T47D (cell line): ENCODE measurements at regions not wholly inside any gene's neighbourhood (a gene's known extent, or its start where the extent isn't known, plus 50 kb on each side); places are given as distances from the start of the nearest gene placed in this dataset.

Experiments
- DNase-seq, 2 experiments: peaks; one replicate each; pipeline versions ENCODE4 v3.0.0 to v3.0.0-alpha.2; 2011 to 2012; ENCODE audit warnings: low read depth in 1 of 2, low spot score in 1 of 2
- JUND ChIP-seq: IDR thresholded peaks from 2 replicates; pipeline ENCODE4 v1.6.1; 2012; ENCODE audit warnings: low read depth
- in situ Hi-C: cut with HindIII; loops from 2 replicates; pipeline ENCODE4 v1.10.0; 2016; ENCODE audit warnings: low sequenced_read_pairs, low pct_unique_long_range_greater_than_20kb

DNA sequence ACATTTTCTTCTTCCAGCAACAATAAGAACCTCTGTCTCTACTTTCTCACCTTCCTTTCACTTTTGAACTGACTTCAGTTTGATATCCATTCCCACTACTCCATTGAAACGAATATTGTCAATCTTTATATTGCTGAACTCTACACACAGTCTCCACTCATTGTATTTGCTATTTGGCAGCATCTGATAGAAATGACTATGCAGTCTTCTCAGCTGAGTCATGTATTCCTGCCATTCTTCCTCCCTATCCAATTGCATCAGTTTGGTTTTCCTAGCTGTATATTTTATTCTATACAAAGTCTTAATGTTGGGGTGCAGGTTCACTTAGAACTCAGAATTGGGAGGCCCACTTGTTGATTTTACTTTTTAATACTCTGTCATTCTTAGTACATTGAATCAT lies 107.5 kb upstream of the CPNE8 start:
- TF ChIP-seq JUND, result no peak
- in situ Hi-C loops, result no loop called here
- DNase-seq, result peak in 1 of 2 experiments; percentile 13

DNA sequence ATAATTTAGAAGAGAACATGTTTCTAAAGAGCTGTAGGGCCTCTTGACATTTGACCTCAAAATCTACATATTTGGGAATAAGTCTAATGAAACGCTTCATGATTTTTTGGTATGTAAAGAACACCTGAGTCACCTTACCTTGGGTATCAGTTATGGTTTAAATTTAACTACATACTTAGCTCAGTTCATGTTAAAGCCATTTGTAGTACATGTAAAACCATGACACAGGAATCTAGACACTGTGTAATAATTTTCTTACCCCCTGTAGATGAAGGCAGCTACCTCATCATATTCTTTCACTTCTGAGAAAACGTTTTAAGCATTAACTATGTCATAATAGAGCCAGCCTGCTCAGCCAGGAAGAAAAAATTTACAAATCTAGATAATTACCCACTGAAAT lies 105.8 kb upstream of the CPNE8 start:
- in situ Hi-C loops, result no loop called here
- no peak for TF ChIP-seq JUND
- no peak for DNase-seq

DNA sequence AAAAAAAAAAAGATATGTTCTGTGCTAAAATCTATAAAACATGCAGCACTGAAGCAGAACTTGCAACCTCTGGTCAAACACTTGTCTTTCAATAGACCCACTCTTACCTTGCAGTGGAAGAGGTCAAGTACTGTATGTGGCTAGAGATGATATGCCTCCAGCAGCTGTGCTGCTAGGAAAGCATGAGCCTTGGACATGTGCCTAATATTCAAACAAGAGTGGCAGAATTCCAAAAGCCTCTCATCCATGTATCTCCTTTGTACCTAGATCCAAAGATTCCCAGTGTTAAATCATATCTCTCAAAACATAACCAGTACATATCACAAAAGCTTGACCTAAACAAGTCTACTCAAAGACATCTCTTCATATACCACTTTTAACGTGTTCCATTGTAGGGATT lies 105.0 kb upstream of the CPNE8 start:
- in situ Hi-C loops, result no loop called here
- no peak for DNase-seq
- TF ChIP-seq JUND, result no peak

DNA sequence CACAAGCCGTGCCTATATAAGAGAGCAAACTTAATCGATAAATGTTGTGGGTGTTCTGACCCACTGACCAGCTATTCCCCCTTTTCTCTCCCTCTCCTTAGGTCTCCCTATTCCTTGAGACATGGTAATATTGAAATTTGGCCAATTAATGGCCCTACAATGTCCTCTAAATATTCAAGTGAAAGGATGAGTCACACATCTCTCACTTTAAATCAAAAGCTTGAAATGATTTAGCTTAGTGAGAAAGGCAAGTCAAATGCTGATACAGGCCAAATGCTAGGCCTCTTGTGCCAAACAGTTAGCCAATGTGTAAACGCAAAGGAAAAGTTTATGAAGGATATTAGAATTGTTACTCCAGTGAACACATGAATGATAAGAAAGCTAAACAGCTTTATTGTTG lies 102.2 kb upstream of the CPNE8 start:
- no peak for TF ChIP-seq JUND
- DNase-seq, result no peak
- in situ Hi-C loops, result no loop called here

DNA sequence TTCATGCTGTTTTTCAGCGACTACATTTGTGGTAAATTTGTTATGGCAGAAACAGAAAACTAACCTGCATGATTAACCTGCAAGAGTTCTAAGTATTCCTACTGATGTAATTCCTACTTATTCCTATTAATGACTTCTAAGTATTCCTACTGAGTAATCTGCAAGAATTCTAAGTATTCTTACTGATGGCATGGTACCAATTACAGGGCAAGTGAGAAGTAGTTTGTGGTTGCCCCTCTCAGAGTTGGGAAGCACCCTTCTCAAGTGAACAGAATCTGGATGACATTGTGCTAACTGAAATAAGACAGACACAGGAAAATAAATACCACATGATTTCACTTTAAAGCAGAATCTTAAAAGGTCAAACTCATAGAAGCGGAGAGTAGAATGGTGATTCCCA lies 100.9 kb upstream of the CPNE8 start:
- no peak for TF ChIP-seq JUND
- DNase-seq, result no peak
- in situ Hi-C loops, result no loop called here

- in situ Hi-C loops, result no loop called here
- TF ChIP-seq JUND, result no peak
- DNase-seq, result no peak
Observed at GRCh38 chr12:39005671-39006070, 100.3 kb upstream of the CPNE8 start.

DNA sequence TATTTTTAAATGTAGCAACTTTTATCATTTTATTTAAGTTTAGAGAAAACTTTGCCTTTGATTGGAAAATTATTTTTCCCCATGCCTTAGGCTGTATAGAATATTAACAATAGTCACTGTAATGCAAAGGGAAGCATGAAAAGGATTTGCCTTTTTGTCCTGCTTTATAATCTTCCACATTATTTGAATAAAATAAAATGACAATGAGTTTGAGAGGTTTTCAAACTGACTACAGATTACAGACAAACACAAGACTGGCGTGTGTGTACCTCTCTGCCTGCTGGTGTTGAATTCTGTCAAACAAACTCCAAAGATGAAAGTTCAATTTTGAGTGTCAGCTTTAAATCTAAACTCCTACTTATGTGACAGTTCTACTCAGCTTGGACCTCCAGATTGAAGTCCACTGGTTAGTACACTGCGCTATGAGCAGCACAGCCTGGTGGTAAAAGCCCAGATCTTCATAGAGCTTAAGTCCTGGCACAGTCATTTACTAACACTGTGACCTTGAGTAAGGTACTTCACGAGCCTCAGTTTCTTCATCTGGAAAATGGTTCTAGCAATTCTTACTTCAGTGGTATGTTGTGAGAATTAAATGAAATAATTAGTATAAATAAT lies 98.3 kb upstream of the CPNE8 start:
- in situ Hi-C loops, result no loop called here
- peak in 1 of 2 experiments; percentile 30 for DNase-seq
- TF ChIP-seq JUND, result no peak

DNA sequence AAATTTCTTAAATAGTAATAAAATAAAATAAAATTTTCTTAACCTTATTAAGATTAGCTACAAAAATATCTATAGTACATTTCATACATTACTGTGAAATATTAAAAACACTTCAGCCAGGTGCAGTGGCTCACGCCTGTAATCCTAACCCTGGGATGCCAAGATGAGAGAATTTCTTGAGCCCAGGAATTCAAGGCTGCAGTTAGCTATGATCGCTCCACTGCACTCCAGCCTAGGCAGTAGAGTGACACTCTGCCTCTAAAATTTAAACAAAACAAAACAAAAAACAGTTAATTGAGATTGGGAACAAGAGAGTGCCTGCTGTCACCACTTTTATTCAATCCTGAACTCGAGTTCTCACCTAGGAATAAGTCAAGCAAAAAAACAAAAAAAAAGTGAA lies 95.0 kb upstream of the CPNE8 start:
- in situ Hi-C loops, result no loop called here
- TF ChIP-seq JUND, result no peak
- DNase-seq, result no peak

DNA sequence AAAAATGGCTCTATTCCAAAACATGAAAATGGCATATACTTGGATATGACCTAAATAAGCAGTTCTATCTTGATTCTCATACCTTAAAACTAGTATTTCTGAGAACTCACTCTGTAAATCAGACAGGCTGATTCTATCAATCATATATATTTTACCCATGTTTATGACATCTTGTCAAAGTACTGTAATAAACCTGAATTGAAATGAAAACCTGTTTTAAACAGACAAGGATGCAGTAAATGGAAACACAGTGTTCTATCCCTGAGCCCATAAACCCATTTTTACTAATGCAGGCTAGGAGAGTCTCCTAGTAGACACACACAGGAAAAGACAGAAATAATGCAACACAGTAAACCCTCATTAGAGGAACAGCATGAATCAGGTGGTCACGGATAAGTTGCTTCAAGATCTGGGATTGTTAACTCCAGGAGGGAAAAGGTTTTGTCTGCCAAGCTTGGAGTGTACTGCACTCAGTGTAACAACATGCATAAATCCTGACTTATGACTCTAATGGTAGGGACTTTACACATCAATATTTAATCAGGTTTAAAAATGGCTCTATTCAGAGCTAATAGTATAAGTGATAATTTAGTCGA lies 93.6 kb upstream of the CPNE8 start:
- in situ Hi-C loops, result no loop called here
- TF ChIP-seq JUND, result no peak
- no peak for DNase-seq

DNA sequence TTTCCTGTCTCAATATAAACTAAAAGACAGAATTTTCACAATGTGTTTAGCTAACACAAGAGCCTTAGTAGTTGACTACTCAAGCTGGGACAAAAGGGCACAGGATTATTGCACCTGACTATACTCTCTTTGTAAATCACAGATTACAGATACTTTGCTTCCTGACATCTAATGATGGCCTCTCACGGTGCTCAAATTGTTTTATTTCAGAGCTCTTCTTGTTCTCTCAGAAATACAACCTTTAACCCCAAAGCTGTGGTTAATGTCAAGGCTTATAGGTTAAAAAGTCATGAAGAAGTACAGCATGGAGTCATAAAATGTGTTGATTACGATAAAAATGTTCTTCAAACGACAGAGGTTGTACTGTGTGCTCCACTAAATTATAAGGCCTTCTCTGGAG lies 89.9 kb upstream of the CPNE8 start:
- no peak for TF ChIP-seq JUND
- in situ Hi-C loops, result no loop called here
- DNase-seq, result no peak

- in situ Hi-C loops, result no loop called here
- DNase-seq, result no peak
- no peak for TF ChIP-seq JUND
Observed at GRCh38 chr12:38985961-38986360, 80.6 kb upstream of the CPNE8 start.

DNA sequence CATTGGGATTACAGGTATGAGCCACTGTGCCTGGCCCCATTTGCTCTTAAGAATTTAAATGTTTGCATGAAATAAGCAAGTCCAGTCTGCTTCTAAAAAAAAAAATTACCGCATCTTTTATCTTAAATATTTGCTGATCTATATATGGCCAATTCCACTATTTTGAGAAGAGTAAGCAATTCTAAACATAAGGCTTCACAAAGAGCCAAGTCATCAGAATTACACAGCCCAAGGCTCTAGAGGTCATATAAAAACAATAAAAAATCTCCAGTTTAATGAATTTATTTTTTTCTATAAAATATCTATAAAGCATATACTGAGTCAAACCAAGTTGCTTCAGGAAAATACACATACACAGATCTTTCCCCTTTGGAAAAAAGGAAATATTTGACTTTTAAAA lies 79.0 kb upstream of the CPNE8 start:
- TF ChIP-seq JUND, result no peak
- no peak for DNase-seq
- in situ Hi-C loops, result no loop called here

DNA sequence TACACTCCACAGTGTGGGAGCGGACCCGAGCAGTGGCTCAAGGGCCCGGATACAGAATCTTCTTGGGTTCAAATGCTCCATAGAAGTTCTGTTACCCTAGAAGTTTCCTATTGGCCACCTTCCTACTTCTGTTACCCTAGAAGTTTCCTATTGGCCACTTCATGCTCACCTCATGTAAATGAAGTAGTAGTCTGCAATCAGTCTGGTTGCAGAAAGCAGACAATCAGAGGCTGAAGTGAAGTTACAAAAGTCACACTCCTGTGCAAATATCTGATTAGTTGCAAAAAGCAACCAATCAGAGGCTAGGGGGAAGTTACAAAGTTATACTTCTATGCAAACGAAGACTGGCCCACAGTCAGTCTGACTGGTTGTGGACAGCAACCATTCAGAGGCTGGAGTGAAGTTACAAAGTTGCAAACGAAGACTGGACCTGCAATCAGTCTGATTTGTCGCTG lies 77.8 kb upstream of the CPNE8 start:
- peak in 1 of 2 experiments; percentile 59 for DNase-seq
- TF ChIP-seq JUND, result no peak
- in situ Hi-C loops, result no loop called here

- TF ChIP-seq JUND, result no peak
- no peak for DNase-seq
- in situ Hi-C loops, result no loop called here
Observed at GRCh38 chr12:38977132-38977531, 71.7 kb upstream of the CPNE8 start.
